Natural killer cell (primary cell): ENCODE measurements at regions not wholly inside any gene's neighbourhood (a gene's known extent, or its start where the extent isn't known, plus 50 kb on each side); places are given as distances from the start of the nearest gene placed in this dataset.

Experiments
- ATAC-seq, 3 donors: fragments of 150-1000 bp in 2 of 3; fragments of 200-7000 bp in 1 of 3; cut with Tn5 transposase; 1 replicate in 1 of 3; 2 replicates in 2 of 3; pipeline ENCODE4 v1.10.0; 2021; ENCODE audit warnings: mild to moderate bottlenecking in 2 of 3, moderate library complexity in 2 of 3
- DNase-seq, 2 donors: peaks; one replicate each; pipeline versions ENCODE4 v3.0.0 to v3.0.0-alpha.2; 2013 to 2021; ENCODE audit warnings: mixed read lengths in 1 of 2
- H3K27ac ChIP-seq: one replicate; pipeline ENCODE4 v1.5.1; 2013; ENCODE audit warnings: mild to moderate bottlenecking, low read length
- H3K27me3 ChIP-seq: one replicate; pipeline ENCODE4 v1.6.1; 2013; ENCODE audit warnings: low read length; ENCODE audit not compliant: control insufficient read depth, insufficient read depth
- H3K36me3 ChIP-seq: one replicate; pipeline ENCODE4 v1.6.1; 2013; ENCODE audit warnings: low read length; ENCODE audit not compliant: control insufficient read depth, insufficient read depth
- H3K4me1 ChIP-seq: one replicate; pipeline ENCODE4 v1.6.1; 2013; ENCODE audit warnings: low read length; ENCODE audit not compliant: control insufficient read depth, insufficient read depth
- H3K4me3 ChIP-seq: one replicate; pipeline ENCODE4 v1.5.1; 2013; ENCODE audit warnings: low read length
- H3K9me3 ChIP-seq: one replicate; pipeline ENCODE4 v1.6.1; 2013; ENCODE audit warnings: low read length; ENCODE audit not compliant: control insufficient read depth, insufficient read depth
- H3K27ac Mint-ChIP-seq, 2 donors: one replicate each; pipeline ENCODE4 v1.8.0; 2022; ENCODE audit warnings: mild to moderate bottlenecking in 2 of 2, mixed read lengths in 2 of 2, moderate library complexity in 1 of 2
- H3K27me3 Mint-ChIP-seq, 2 donors: one replicate each; pipeline ENCODE4 v1.8.0; 2022; ENCODE audit warnings: low read depth in 2 of 2, mixed read lengths in 2 of 2
- H3K36me3 Mint-ChIP-seq: one replicate; pipeline ENCODE4 v1.8.0; 2022; ENCODE audit warnings: mixed read lengths
- H3K4me1 Mint-ChIP-seq, 2 donors: one replicate each; pipeline ENCODE4 v1.8.0; 2022; ENCODE audit warnings: mixed read lengths in 2 of 2
- H3K4me3 Mint-ChIP-seq: one replicate; pipeline ENCODE4 v1.8.0; 2022; ENCODE audit warnings: mild to moderate bottlenecking, moderate library complexity, mixed read lengths
- H3K9me3 Mint-ChIP-seq, 2 donors: one replicate each; pipeline ENCODE4 v1.8.0; 2022; ENCODE audit warnings: mixed read lengths in 2 of 2
- WGBS: methylation state at CpG from one replicate; pipeline ENCODE4 v1.1.7; 2013; ENCODE audit warnings: missing lambda C conversion rate; ENCODE audit not compliant: insufficient coverage; 5-methylcytosine and 5-hydroxymethylcytosine counted together
- intact Hi-C: fragments of 100-400 bp; cut with micrococcal nuclease; formaldehyde crosslinking; loops from one replicate; pipeline ENCODE4 v1.14.2; 2022
- TF ChIP-seq, protein P1 (sequence below): fragments of 200-600 bp; IDR thresholded peaks from one replicate; pipeline ENCODE4 v1.8.0; 2022; ENCODE audit warnings: antibody characterized with exemption

DNA sequence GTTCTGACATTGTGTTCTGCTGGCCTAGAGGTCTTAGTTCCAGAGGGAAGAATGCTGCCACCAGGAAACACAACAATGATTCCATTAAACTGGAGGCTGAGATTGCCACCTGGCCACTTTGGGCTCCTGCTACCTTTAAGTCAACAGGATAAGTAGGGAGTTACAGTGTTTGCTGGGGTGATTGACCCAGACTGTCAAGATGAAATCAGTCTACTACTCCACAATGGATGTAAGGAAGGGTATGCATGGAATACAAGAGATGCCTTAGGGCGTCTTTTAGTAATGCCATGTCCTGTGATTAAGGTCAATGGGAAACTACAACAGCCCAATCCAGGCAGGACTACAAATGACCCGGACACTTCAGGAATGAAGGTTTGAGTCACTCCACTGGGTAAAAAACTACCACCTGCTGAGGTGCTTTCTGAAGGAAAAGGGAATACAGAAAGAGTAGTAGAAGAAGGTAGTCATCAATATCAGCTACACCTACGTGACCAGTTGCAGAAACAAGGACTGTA lies 852.6 kb downstream of the LRFN5 start:
- Histone ChIP-seq H3K4me1 (no peaks in the 10 kb centered on the region), H3K36me3 (no peaks in the 10 kb centered on the region), H3K4me3 (no peak overlapping the region), H3K27me3 (no peaks in the 10 kb centered on the region), H3K9me3 (peaks cover 9% of the 10 kb centered on the region), H3K27ac (no peak overlapping the region)
- 93% methylated on average over 3 of the region's 3 CpGs for WGBS
- peaks cover 11 to 18% of the 10 kb centered on the region in 2 donors for H3K9me3 Mint-ChIP-seq
- TF ChIP-seq, protein P1, sequence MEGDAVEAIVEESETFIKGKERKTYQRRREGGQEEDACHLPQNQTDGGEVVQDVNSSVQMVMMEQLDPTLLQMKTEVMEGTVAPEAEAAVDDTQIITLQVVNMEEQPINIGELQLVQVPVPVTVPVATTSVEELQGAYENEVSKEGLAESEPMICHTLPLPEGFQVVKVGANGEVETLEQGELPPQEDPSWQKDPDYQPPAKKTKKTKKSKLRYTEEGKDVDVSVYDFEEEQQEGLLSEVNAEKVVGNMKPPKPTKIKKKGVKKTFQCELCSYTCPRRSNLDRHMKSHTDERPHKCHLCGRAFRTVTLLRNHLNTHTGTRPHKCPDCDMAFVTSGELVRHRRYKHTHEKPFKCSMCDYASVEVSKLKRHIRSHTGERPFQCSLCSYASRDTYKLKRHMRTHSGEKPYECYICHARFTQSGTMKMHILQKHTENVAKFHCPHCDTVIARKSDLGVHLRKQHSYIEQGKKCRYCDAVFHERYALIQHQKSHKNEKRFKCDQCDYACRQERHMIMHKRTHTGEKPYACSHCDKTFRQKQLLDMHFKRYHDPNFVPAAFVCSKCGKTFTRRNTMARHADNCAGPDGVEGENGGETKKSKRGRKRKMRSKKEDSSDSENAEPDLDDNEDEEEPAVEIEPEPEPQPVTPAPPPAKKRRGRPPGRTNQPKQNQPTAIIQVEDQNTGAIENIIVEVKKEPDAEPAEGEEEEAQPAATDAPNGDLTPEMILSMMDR, result no peak
- no peaks in the 10 kb centered on the region for H3K27me3 Mint-ChIP-seq
- H3K4me1 Mint-ChIP-seq, result no peaks in the 10 kb centered on the region
- H3K27ac Mint-ChIP-seq, result no peak overlapping the region
- H3K36me3 Mint-ChIP-seq, result no peaks in the 10 kb centered on the region
- DNase-seq (no peak), ATAC-seq (no peak)
- intact Hi-C loops, result no loop called here
- no peak overlapping the region for H3K4me3 Mint-ChIP-seq

DNA sequence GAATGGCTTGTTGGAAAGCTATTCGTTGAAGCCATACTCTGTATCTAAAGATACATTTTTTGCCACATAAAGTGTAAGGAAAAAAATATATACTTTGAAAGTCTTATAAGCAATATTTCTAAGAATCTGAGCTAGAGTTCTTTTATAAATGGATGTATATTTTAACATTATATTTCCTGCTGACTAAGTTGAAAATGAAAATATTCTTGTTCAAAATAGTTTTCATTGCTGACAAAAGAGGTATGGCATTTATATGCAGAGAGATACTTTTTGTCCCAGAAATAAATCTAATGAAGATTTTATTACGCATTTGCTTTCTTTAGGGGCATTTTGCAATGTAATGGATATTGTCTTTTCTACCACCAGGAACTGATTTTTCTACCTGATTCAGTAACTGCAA lies 834.9 kb downstream of the LRFN5 start:
- Mint-ChIP-seq H3K27ac (no peak overlapping the region), H3K9me3 (peaks cover 2 to 9% of the 10 kb centered on the region in 2 donors), H3K4me3 (no peak overlapping the region), H3K36me3 (no peaks in the 10 kb centered on the region), H3K4me1 (no peaks in the 10 kb centered on the region), H3K27me3 (no peaks in the 10 kb centered on the region)
- Histone ChIP-seq H3K27me3 (no peaks in the 10 kb centered on the region), H3K4me1 (no peaks in the 10 kb centered on the region), H3K4me3 (no peak overlapping the region), H3K27ac (no peak overlapping the region), H3K36me3 (no peaks in the 10 kb centered on the region), H3K9me3 (no peaks in the 10 kb centered on the region)
- WGBS, result no CpG with 5 or more reads among the region's 2 CpGs
- TF ChIP-seq, protein P1, result no peak
- ATAC-seq (no peak), DNase-seq (no peak)
- intact Hi-C loops, result no loop called here

DNA sequence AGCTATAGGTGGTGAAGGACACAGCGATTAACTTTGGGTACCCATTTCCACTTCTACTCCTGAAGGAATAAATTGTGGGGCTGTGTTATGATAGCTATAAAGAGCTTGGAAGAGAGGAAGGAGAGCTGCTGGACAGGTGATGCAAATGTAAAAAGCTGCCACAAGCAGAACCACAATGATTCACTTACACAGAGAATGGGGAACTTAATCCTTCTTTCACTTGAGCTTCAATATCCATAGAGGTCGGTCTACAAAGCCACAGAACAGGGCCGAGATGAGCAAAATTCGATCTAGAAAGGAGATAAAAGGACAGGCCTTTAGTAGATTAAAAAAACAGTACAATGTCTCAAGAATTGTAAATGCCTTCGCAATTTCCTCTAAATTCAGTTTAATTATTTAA lies 831.1 kb downstream of the LRFN5 start:
- H3K9me3 Mint-ChIP-seq, result peaks cover 2 to 8% of the 10 kb centered on the region in 2 donors
- H3K27me3 ChIP-seq, result no peaks in the 10 kb centered on the region
- no peak overlapping the region for H3K4me3 Mint-ChIP-seq
- H3K4me3 ChIP-seq, result no peak overlapping the region
- no peaks in the 10 kb centered on the region for H3K9me3 ChIP-seq
- intact Hi-C loops, result no loop called here
- 15% methylated on average over 3 of the region's 5 CpGs for WGBS
- H3K27me3 Mint-ChIP-seq, result no peaks in the 10 kb centered on the region
- no peak overlapping the region for H3K27ac ChIP-seq
- no peak overlapping the region for H3K27ac Mint-ChIP-seq
- TF ChIP-seq, protein P1, result no peak
- H3K36me3 ChIP-seq, result no peaks in the 10 kb centered on the region
- no peaks in the 10 kb centered on the region for H3K4me1 ChIP-seq
- no peaks in the 10 kb centered on the region for H3K4me1 Mint-ChIP-seq
- H3K36me3 Mint-ChIP-seq, result peaks cover under 1% of the 10 kb centered on the region
- ATAC-seq (no peak), DNase-seq (no peak)

DNA sequence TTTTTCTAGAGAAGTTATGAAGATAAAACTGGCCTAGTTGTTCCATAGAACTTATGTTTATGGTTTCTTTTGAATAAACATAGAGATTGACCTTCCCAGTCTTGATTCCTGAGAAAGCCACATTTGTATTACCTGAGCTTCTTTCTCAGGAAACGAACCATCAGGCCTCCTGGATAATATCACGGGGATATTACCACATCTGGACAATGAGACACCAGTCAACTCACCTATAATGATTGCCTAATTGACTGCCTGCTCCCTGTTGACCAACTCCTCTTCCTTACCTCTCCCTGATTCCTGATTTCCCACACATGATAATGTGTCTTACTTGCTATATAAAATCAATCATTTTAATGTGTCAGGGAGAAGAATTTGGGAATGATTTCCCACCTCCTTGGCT lies 822.7 kb downstream of the LRFN5 start:
- peaks cover 13% of the 10 kb centered on the region for H3K36me3 Mint-ChIP-seq
- H3K27me3 Mint-ChIP-seq, result no peaks in the 10 kb centered on the region
- no peaks in the 10 kb centered on the region for H3K36me3 ChIP-seq
- no peak overlapping the region for H3K27ac Mint-ChIP-seq
- ATAC-seq, result no peak
- H3K9me3 ChIP-seq, result no peaks in the 10 kb centered on the region
- no peak for DNase-seq
- H3K4me1 Mint-ChIP-seq, result no peaks in the 10 kb centered on the region
- intact Hi-C loops, result no loop called here
- H3K9me3 Mint-ChIP-seq, result peaks cover 10 to 14% of the 10 kb centered on the region in 2 donors
- H3K4me3 Mint-ChIP-seq, result no peak overlapping the region
- TF ChIP-seq, protein P1, result no peak
- H3K27me3 ChIP-seq, result no peaks in the 10 kb centered on the region
- no peak overlapping the region for H3K4me3 ChIP-seq
- H3K27ac ChIP-seq, result peak overlapping the region; percentile 31
- no peaks in the 10 kb centered on the region for H3K4me1 ChIP-seq
- 60% methylated on average over 2 of the region's 2 CpGs for WGBS
